HEK293 (cell line): ENCODE measurements at regions not wholly inside any gene's neighbourhood (a gene's known extent, or its start where the extent isn't known, plus 50 kb on each side); places are given as distances from the start of the nearest gene placed in this dataset.

Experiments
- CTCF ChIA-PET: fragments of 350-600 bp; formaldehyde crosslinking; extraction: SDS; loops from one replicate; lab custom pipeline; 2021; ENCODE audit warnings: antibody characterized with exemption; lab: Yijun Ruan, JAX
- POLR2A ChIA-PET: fragments of 300-600 bp; formaldehyde crosslinking; extraction: SDS; loops from one replicate; lab custom pipeline; 2020; ENCODE audit warnings: antibody characterized with exemption, inconsistent platforms; lab: Yijun Ruan, JAX
- H3K27ac ChIP-seq: fragments of 200-500 bp; sonication (Bioruptor generic); 2 replicates; pipeline ENCODE4 v1.5.1; 2014; ENCODE audit warnings: low read depth, low read length, control low read depth, inconsistent platforms; ENCODE audit errors: extremely low read depth
- H3K36me3 ChIP-seq, 2 experiments: fragments of 200-500 bp in 1 of 2; sonication (Bioruptor generic) in 1 of 2; 1 replicate in 1 of 2; 2 replicates in 1 of 2; pipeline ENCODE4 v1.5.1; 2014 to 2017; ENCODE audit warnings: inconsistent platforms in 2 of 2, low read length in 2 of 2; ENCODE audit not compliant: control insufficient read depth in 2 of 2, insufficient read depth in 1 of 2
- H3K4me1 ChIP-seq: fragments of 200-500 bp; sonication (Bioruptor generic); 2 replicates; pipeline ENCODE4 v1.5.1; 2014; ENCODE audit warnings: mild to moderate bottlenecking, low read length, inconsistent platforms; ENCODE audit not compliant: control insufficient read depth, insufficient read depth
- H3K4me3 ChIP-seq: 2 replicates; pipeline ENCODE4 v1.5.1; 2011; ENCODE audit warnings: low read depth, mild to moderate bottlenecking, control low read depth, low read length, moderate library complexity
- H3K9me3 ChIP-seq: fragments of 200-500 bp; sonication (Bioruptor generic); 2 replicates; pipeline ENCODE4 v1.5.1; 2014; ENCODE audit warnings: low read depth, low read length, inconsistent platforms; ENCODE audit not compliant: control insufficient read depth, insufficient read depth
- BCL11B ChIP-seq: fragments of 450-650 bp; formaldehyde crosslinking; IDR thresholded peaks from 2 replicates; pipeline ENCODE4 v1.5.1; 2016; ENCODE audit warnings: low read depth, missing biosample characterization, missing genetic modification characterization
- CTCF ChIP-seq: fragments of 450-650 bp; formaldehyde crosslinking; IDR thresholded peaks from 2 replicates; pipeline ENCODE4 v1.5.1; 2016; ENCODE audit warnings: missing biosample characterization, missing genetic modification characterization
- ELK4 ChIP-seq: IDR thresholded peaks from 2 replicates; pipeline ENCODE4 v1.6.1; 2011; ENCODE audit warnings: mild to moderate bottlenecking, low read depth, low read length, borderline replicate concordance
- GLI2 ChIP-seq: fragments of 450-650 bp; formaldehyde crosslinking; IDR thresholded peaks from 2 replicates; pipeline ENCODE4; 2017; ENCODE audit warnings: missing biosample characterization, missing genetic modification characterization, low read depth, borderline replicate concordance
- HOXC10 ChIP-seq: sonication (generic); formaldehyde crosslinking; IDR thresholded peaks from 2 replicates; pipeline ENCODE4 v1.8.1; 2023; ENCODE audit warnings: mild to moderate bottlenecking, missing genetic modification reagents
- KLF7 ChIP-seq: fragments of 450-650 bp; formaldehyde crosslinking; IDR thresholded peaks from 2 replicates; pipeline ENCODE4 v1.5.1; 2016; ENCODE audit warnings: missing biosample characterization, missing genetic modification characterization, borderline replicate concordance
- MZF1 ChIP-seq: fragments of 450-650 bp; formaldehyde crosslinking; IDR thresholded peaks from 2 replicates; pipeline ENCODE4 v1.5.1; 2017; ENCODE audit warnings: missing biosample characterization, missing genetic modification characterization, borderline replicate concordance
- SP2 ChIP-seq: fragments of 450-650 bp; formaldehyde crosslinking; IDR thresholded peaks from 2 replicates; pipeline ENCODE4 v1.5.1; 2016; ENCODE audit warnings: missing biosample characterization, missing genetic modification characterization
- YY1 ChIP-seq: fragments of 450-650 bp; formaldehyde crosslinking; IDR thresholded peaks from 2 replicates; pipeline ENCODE4 v1.5.1; 2018; ENCODE audit warnings: missing biosample characterization, missing genetic modification characterization
- ZBTB8A ChIP-seq: fragments of 450-650 bp; formaldehyde crosslinking; IDR thresholded peaks from 2 replicates; pipeline ENCODE4 v1.5.1; 2016; ENCODE audit warnings: missing biosample characterization, missing genetic modification characterization
- ZNF324 ChIP-seq: fragments of 450-650 bp; formaldehyde crosslinking; IDR thresholded peaks from 2 replicates; pipeline ENCODE4 v1.5.1; 2016; ENCODE audit warnings: missing biosample characterization, missing genetic modification characterization
- ZNF341 ChIP-seq: fragments of 450-650 bp; formaldehyde crosslinking; IDR thresholded peaks from 2 replicates; pipeline ENCODE4; 2016; ENCODE audit warnings: low read depth, missing biosample characterization, missing genetic modification characterization
- ZNF416 ChIP-seq: fragments of 450-650 bp; formaldehyde crosslinking; IDR thresholded peaks from 2 replicates; pipeline ENCODE4 v1.5.1; 2016; ENCODE audit warnings: missing biosample characterization, missing genetic modification characterization
- ZNF423 ChIP-seq: fragments of 450-650 bp; formaldehyde crosslinking; IDR thresholded peaks from 2 replicates; pipeline ENCODE4 v1.5.1; 2016; ENCODE audit warnings: missing biosample characterization, missing genetic modification characterization
- ZNF48 ChIP-seq: fragments of 450-650 bp; formaldehyde crosslinking; IDR thresholded peaks from 2 replicates; pipeline ENCODE4 v1.5.1; 2016; ENCODE audit warnings: missing biosample characterization, missing genetic modification characterization
- ZNF610 ChIP-seq: fragments of 450-650 bp; formaldehyde crosslinking; IDR thresholded peaks from 2 replicates; pipeline ENCODE4 v1.5.1; 2016; ENCODE audit warnings: missing biosample characterization, missing genetic modification characterization, borderline replicate concordance
- ZNF623 ChIP-seq: fragments of 450-650 bp; formaldehyde crosslinking; IDR thresholded peaks from 2 replicates; pipeline ENCODE4 v1.5.1; 2016; ENCODE audit warnings: missing biosample characterization, missing genetic modification characterization
- ZNF692 ChIP-seq: fragments of 450-650 bp; formaldehyde crosslinking; IDR thresholded peaks from 2 replicates; pipeline ENCODE4 v1.5.1; 2016; ENCODE audit warnings: missing biosample characterization, missing genetic modification characterization
- ZNF843 ChIP-seq: fragments of 450-650 bp; formaldehyde crosslinking; IDR thresholded peaks from 2 replicates; pipeline ENCODE4 v1.5.1; 2016; ENCODE audit warnings: missing biosample characterization, missing genetic modification characterization
- ZXDB ChIP-seq: fragments of 450-650 bp; formaldehyde crosslinking; IDR thresholded peaks from 2 replicates; pipeline ENCODE4 v1.5.1; 2016; ENCODE audit warnings: missing biosample characterization, missing genetic modification characterization

GRCh38 chr7:137073571-137074325 lies 205.3 kb downstream of the CHRM2 start:
- CTCF ChIA-PET = interaction anchor here (0.6 kb wide), 1 partner anchor 317 kb away, joined by 3 read pairs; no protein-coding TSS in a partner anchor
- Histone ChIP-seq H3K36me3 (no peaks in the 10 kb centered on the region), H3K27ac (no peak overlapping the region), H3K4me3 (no peak overlapping the region), H3K4me1 (no peaks in the 10 kb centered on the region), H3K9me3 (no peaks in the 10 kb centered on the region)
- POLR2A ChIA-PET = no interaction called here
- no peak for TF ChIP-seq ZNF610 (tag by site-specific recombination)
- no peak for TF ChIP-seq KLF7 (tag by site-specific recombination)
- no peak for TF ChIP-seq SP2 (tag by site-specific recombination)
- TF ChIP-seq HOXC10 = no peak
- no peak for TF ChIP-seq CTCF
- TF ChIP-seq ZNF416 (tag by site-specific recombination) = no peak
- no peak for TF ChIP-seq ZXDB (tag by site-specific recombination)
- TF ChIP-seq YY1 = no peak
- TF ChIP-seq ZNF843 = no peak
- no peak for TF ChIP-seq ZNF341
- TF ChIP-seq ZNF623 (tag by site-specific recombination) = no peak
- TF ChIP-seq BCL11B (tag by site-specific recombination) = no peak
- no peak for TF ChIP-seq GLI2
- TF ChIP-seq MZF1 (tag by site-specific recombination) = no peak
- no peak for TF ChIP-seq ZNF692 (tag by site-specific recombination)
- no peak for TF ChIP-seq ZNF423 (tag by site-specific recombination)
- TF ChIP-seq ZNF324 (tag by site-specific recombination) = no peak
- no peak for TF ChIP-seq ELK4
- no peak for TF ChIP-seq ZNF48 (tag by site-specific recombination)
- TF ChIP-seq ZBTB8A = no peak
